Activated CD8-positive, alpha-beta memory T cell treated with anti-CD3 and anti-CD28 coated beads for 48 hours (primary cell): ENCODE measurements at regions not wholly inside any gene's neighbourhood (a gene's known extent, or its start where the extent isn't known, plus 50 kb on each side); places are given as distances from the start of the nearest gene placed in this dataset.
"Not testable (repeated sequence)": the region's sequence is repeated elsewhere in the genome, so short reads cannot be mapped to it uniquely, and the experiment has no call there.

Experiments used
- DNase-seq, 3 experiments: peaks; one replicate each; pipeline ENCODE4 v3.0.0-alpha.2; 2020; ENCODE audit warnings: low read depth in 2 of 3, low spot score in 2 of 3

DNA sequence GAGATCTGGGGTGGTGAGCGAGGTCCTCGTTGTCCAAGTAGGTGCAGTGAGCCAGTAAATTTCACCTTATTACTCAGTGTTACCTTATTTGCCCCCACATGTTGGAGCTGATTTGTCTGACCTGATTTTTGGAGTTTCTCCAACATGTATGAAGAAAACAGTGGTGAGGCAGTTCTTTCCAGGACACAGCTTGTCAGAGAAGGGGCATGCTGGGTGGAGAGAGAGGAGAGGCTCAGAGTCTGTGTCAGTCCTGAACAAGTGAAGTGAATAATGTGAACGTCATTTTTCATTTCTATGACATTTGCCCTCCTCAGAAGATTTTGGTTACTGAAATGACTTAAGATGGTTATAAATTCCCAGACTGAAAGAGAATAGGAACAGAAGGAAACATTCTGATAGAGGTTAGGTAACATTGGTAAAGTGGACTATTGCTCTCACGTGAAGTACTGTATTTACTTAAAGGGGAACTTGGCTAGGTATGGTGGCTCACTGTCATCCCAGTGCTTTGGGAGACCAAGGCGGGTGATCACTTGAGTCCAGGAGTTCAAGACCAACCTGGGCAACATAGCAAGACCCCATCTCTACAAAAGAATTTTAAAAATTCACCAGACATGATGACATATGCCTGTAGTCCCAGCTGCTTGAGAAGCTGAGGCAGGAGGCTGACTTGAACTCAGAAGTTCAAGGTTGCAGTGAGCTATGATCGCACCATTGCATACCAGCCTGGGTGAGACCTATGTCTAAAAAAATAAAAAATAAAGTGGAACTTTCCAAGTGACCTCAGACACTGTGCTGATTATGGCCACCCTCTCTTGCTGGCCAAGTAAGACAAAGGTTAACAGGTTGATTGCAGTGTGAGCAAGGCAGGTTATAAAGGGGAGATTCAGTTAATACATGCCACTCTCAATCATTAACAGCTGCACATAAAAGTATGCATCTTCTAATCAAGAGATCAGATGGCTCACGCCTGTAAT is 184.3 kb downstream of the EDN1 start:
- DNase-seq: no peak

DNA sequence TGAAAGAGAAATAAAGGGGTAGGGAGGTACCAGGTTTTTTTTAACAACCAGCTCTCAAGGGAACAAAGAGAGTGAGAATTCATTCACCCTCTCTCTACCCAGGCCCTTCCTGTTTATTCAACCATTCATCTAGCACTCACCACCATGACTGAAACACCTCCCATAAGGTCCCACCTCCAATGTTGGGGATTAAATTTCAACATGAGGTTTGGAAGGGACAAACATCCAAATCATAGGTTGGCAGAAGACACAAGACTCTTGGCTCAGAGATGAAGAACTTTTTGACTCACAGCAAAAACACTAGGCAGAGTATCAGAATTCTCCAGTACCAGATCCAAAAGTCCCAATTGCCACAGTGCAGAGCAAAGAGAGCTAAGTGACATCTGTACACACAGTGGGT is 186.3 kb downstream of the EDN1 start:
- no peak for DNase-seq

DNA sequence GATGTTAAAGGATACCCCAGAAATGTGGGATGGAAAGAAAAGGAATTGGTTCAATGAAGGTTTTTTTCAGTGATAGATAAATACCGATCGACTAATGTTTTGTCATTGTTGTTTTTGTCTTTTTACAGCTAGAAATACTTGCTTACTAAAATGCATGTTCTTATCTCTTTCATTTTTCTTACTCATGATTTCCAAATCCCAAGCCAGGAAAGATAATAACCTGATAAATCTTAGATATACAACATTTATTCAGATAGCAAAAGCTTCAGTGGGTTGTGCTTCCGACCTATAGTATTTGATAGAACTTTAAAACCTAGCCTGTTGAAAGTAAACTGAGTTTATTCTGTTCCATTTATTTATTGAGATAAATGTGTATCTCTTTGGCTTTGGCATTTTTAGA is 187.5 kb downstream of the EDN1 start:
- DNase-seq: no peak

DNA sequence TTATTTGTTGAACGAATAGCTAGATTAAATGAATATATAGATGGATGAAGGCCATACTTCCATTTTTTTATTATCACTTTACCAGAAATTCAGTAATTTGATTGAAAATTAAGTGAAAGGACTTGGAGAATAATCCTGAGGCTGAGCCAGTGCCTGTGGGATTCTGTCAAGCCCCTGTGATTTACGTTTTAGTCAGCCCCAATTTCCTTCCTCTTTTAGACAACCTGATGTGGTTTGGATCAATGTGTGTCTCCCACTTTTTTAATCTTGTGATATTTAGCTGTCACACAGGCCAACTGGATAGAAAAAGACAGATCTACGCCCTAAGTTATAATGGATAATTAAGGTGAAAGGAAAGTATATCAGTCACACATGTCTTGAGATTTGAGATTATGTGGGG is 188.8 kb downstream of the EDN1 start:
- no peak for DNase-seq

DNA sequence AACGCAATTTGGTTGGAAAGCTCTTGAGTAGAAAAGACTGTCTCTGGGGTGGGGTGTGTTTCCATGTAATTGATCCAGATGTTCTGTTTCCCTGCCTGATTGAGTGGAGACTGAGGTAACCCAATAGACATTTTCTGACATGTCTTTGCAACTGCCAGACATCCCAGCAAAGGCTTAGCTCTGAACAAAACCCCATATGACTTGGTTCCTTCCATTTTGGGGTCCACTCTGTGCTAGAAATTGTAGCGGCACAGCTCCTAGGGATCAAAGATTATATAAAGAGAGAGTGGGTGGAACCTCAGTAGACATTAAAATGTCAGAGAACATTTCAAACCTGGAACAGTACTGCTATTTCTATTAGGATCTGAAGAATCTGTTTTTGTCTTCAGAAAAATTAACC is 189.3 kb downstream of the EDN1 start:
- no peak for DNase-seq

DNA sequence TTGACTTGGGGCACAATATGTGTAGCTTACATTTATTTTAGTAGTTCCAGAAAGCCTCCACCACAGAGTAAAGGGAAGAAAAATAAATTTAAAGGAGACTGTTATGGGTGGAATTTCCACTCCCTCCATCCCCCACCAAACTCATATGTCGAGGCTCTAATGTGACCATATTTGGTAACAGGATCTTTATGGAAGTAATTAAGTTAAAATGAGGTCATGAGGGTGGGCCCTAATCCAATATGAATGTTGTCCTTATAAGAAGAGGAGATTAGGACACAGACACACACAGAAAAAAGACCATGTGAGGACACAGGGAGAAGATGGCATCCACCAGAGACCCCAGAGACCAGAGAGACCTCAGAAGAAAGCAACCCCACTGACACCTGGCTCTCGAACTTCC is 189.7 kb downstream of the EDN1 start:
- no peak for DNase-seq

DNA sequence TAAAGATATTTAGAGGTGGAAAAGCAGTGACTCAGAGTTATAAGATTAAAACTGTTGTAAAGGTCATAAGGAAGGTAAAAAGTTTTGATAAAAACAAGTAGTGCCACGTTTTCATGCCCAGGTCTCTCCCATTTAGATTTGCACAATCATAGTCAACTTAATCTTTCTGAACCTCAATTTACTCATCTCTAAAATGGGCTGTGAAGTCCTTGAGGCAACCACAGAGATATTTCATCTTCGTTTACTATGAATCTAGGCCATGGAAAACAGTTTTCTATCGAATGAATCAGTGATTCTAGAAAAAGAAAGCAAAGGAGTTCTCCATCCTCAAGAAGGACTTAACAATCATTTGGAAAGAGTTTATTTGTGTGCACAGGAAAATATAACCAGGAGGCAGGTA is 190.2 kb downstream of the EDN1 start:
- no peak for DNase-seq

DNA sequence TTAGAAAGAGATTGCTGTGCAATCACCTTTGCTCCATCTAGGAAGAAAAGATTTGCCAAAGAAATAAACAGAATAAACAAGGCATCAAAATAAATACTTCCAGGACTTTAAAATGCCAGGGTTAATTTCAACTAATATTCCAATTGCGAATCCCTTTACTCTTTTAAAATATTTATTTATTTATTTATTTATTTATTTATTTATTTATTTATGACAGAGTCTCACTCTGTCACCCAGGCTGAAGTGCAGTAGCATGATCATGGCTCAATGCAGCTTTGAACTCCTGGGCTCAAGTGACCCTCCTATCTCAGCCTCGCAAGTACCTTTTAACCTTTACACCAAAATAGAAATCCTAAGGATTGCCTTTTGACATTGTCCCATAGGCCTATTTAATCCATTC is 191.1 kb downstream of the EDN1 start:
- DNase-seq: no peak

DNA sequence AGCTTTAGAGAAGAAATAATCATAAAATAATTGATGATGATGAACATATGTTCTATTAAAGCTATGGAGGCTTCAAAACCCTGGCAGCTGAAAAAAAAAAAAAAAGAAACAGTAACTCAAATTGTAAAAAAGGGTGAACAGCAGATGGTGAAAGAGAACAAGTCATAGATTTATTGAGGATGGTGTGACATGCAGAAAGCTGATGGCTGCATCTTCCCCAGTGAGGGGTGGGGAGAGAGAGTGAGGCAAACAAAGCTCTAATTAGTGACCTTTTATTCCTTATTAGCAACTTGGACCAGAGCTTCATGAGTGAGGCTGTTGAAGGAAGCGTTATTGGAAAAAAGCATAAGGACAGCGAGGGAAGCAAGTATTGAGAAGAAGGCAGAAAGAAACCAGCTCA is 191.7 kb downstream of the EDN1 start:
- no peak for DNase-seq

DNA sequence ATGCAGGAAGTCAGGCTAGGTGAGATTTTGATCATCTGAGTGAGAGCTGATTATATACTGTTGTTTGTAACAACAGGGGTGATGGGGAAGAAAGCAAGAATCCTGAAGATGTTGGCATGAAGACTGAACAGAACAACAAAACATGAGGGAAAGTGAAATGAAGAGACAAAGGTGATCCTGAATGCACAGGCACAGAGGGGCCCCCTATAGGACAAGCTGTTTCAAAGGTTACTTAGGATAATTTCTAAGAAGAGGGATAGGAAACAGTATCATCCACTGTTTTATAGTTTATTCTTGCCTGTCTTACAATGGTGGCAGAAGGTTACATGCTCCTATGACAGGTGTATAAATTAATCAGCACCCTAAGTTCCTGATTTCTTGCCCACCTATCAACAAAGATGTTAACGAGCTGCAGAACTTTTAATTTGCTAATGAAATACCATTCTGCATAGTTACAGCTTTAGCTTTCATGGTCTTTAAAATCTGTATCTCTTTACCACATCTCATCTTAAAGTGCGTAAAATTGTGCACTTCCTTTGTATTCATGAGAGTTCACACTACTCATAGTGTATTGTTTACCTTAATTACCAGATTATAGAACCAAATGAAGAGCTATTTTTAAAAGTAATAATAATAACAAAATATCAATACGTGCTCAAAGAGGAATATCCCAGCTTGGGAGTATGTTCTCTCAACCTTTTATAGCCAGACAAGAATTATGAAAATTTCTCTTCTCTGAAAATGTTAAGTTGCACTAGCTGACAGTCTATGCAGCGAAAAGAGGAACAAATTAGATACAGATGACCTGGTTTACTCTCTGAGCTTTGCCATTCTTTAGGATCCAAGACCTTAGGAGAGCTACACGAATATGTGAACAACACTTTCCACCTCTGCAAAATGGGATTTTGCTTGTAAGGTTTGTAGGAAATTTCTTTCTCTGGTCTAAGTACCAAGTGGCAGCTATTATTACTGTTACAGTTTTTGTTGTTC is 192.5 kb downstream of the EDN1 start:
- DNase-seq: no peak

DNA sequence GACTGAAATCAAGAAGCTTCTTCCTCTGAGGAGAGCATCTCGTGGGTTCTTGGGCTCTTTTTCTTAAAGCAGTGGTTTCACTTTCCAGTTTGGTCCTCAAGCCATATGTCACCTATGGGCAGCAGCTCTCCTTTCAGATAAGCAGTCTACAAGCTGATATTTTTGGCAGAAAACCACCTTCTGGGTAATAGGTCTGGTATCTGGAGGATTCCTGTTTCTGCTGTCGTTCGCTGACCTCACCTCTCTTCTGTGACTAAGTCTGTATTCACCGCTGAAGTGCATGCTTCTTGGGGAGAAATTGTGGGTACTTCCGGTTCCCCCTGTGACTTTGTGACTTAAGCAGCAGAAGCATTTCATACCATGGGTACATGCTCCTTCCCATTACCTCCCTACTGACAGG is 193.6 kb downstream of the EDN1 start:
- no peak for DNase-seq

DNA sequence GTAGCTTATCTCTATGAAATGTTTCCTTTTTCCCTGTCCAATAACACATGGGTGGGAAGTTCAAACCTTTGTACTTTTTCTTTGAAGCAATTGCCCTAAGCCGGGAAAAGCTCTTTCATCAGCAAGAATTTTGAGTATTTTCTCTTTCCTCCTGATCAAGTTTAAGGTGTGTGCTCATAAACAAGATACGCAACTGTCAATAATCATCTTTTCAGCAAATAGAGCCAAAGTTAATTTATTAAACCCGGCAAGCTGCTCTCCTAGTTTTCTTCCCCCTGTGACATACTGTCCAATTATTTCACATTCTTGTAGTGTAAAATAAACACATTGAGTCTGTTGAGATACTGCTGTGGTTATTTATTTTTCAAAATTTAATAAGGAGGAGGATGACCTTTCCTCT is 194.4 kb downstream of the EDN1 start:
- no peak for DNase-seq

DNA sequence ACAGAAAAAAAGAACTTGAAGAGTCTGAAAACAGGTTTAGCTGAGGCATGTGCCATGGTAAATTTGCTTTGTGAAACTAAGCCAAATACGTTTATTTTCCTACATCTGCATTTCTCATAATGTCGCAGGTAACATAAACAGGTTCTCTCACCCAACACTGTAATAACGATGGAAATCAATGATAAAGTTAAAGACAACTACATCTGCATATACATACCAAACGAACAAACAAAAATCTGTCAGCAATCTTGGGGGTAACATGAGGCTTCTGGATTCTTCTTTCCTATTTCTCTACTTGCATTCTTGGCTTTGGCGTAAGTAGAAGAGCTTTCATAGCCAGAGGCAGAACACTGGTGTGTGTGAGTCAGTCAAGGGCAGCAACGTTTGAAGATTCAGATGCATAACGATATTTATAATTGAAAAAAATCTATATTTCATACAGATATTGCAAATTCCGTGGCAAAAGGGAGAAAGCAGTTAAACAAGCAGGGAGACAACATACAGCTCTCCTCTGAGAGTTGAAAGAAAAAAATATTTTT is 195.1 kb downstream of the EDN1 start:
- no peak for DNase-seq

DNA sequence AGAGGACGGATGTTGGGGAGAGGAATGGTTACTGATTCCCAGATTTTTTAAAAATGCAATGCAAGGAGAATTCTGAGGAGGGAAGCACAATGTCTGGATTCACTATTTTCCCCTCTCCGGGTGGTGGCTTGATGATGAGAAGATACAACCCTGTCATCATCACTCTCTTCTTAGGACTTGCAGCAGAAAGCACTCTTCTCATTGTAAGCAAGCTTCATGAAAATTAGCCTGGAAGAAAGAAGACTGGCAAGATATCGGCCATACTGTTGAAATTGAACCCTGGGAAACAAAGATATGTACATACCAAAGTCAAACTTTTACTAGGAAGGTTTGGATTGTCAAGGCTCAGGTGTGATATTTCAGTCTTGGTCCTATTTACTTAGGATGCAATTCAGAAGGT is 195.7 kb downstream of the EDN1 start:
- DNase-seq: no peak

DNA sequence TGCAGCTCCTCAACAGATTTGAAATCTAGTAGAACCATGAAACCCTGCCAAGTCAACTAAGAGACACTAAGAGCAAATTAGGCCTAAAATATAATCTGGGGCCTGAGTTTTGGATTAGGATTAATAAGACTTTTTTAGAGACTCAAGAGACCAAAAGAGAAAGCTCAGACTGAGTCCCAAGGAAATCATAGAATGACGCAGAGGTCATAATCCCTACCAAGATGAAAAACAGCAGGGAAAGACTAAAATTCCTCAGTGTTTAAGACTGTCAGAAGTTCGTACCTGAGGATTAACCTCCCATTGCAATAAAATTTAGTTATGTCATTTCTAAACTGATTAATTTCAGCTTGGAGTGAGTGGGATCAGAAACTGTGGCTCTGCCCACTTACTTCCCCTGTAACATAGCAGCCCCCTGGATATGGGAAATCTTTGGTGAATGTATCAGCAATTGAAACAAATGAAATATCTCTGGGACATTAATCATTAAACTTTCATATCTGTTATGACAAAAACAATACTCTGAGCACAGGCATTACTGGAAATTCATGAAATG is 200.3 kb downstream of the EDN1 start:
- DNase-seq: no peak

DNA sequence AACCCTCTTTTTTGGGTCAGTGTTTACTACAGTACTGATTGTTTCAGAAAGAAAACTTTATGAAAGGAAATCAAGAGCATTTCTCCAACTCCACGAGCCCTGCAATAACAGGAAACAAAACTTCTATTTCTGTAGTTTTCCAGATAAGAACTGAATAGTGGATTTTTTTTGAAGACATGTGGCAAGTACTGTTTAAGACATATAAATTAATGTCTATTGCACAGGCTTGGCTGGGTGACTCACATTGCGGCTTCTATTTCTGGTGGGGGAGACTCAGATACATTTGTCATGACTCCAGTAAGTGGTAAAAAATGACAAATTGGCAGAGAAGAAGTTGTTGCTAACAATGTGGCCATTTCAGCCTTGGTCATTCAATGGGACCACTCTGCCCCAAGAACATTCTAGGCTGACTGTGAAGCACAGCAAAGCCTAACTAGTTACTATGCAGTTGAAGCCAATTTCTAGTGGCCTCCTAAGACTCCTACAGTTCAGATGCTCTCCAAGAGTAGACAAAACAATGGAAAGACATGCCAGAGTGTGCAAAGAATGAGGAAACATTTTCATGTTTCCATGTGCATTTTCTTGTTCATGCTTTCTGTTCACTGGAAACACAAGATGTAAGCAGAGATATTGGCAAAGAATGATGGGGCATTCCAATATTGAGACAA is 200.9 kb downstream of the EDN1 start:
- DNase-seq: no peak

DNA sequence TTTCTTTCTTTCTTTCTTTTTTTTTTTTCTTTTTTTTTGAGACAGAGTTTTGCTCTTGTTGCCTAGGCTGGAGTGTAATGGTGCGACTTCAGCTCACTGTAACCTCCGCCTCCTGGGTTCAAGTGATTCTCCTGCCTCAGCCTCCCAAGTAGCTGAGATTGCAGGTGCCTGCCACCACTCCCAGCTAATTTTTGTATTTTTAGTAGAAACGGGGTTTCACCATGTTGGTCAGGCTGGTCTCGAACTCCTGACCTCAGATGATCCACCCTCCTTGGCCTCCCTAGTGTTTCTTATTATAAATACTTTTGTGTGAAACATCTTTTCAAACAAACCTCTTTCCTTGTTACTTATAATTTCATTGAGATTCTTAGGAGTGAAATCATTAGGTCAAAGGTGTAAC is 202.8 kb downstream of the EDN1 start:
- not testable (repeated sequence) for DNase-seq

DNA sequence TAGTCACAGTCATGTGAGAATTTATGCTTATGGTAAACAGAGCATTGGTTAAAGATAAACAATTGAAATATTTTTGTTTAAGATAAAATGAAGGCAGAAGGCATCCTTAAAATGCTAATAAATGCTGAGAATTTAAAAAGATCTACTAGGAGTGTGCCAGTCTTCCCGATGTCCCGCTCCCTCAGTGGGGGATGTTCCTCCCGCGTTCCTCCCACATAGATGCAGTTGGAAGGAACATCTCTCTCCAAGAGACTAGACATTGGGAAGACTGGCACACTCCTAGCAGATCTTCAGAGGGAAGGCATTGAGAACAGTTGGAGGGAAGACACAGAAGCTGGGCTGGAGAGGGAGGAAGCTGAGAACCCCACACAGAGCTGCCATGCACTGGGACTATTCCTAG is 203.3 kb downstream of the EDN1 start:
- DNase-seq: no peak

DNA sequence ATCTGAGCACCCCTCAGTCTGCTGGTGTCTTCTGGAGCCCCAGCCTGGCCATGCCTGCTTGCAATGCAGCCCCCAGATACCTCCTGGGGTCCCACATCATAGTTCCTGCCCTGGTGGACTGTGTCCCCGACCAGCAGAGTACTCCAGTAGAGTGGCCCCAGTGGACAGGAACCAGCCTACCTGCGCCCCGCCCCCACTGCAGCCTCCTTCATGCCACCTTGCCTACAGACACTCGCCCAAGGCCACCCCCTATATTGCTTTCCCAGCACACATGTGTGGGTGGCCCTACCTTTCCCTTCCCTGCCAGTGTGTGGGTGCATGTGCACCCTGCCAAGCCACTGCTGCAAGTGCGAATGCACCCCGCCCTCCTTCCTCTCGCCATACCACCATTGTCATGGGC is 204.0 kb downstream of the EDN1 start:
- DNase-seq: no peak

DNA sequence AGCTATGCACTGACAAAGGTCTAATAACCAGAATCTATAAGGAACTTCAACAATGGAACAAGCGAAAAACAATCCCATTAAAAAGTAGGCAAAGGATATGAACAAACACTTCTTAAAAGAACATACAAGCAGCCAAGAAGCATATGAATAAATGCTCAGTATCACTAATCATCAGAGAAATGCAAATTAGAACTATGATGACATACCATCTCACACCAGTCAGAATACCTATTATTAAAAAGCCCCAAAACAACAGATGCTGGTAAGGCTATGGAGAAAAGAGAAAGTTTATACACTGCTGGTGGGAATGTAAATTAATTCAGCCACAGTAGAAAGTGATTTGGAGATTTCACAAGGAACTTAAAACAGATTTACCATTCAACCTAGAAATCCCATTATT is 211.8 kb downstream of the EDN1 start:
- DNase-seq: no peak
